ENCODE measurements at regions not wholly inside any gene's neighbourhood (a gene's known extent, or its start where the extent isn't known, plus 50 kb on each side); places are given as distances from the start of the nearest gene placed in this dataset.

DNA sequence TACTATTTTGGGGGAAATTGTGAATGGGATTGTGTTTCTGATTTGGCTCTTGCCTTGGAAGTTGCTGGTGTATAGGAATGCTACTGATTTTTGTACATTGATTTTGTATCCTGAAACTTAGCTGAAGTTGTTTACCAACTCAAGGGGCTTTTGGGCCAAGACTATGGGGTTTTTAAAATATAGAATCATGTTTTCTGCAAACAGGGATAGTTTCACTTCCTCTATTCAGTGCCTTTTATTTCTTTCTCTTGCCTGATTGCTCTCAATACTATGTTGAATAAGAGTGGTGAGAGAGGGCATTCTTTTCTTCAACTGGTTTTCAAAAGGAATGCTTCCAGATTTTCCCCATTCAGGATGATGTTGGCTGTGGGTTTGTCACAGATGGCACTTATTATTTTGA lies 1383.8 kb upstream of the ACVR2A start (continued):
- TF ChIP-seq, protein P1, sequence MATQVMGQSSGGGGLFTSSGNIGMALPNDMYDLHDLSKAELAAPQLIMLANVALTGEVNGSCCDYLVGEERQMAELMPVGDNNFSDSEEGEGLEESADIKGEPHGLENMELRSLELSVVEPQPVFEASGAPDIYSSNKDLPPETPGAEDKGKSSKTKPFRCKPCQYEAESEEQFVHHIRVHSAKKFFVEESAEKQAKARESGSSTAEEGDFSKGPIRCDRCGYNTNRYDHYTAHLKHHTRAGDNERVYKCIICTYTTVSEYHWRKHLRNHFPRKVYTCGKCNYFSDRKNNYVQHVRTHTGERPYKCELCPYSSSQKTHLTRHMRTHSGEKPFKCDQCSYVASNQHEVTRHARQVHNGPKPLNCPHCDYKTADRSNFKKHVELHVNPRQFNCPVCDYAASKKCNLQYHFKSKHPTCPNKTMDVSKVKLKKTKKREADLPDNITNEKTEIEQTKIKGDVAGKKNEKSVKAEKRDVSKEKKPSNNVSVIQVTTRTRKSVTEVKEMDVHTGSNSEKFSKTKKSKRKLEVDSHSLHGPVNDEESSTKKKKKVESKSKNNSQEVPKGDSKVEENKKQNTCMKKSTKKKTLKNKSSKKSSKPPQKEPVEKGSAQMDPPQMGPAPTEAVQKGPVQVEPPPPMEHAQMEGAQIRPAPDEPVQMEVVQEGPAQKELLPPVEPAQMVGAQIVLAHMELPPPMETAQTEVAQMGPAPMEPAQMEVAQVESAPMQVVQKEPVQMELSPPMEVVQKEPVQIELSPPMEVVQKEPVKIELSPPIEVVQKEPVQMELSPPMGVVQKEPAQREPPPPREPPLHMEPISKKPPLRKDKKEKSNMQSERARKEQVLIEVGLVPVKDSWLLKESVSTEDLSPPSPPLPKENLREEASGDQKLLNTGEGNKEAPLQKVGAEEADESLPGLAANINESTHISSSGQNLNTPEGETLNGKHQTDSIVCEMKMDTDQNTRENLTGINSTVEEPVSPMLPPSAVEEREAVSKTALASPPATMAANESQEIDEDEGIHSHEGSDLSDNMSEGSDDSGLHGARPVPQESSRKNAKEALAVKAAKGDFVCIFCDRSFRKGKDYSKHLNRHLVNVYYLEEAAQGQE (IDR thresholded peaks at IDR 0.05; ENCODE audit: unreplicated experiment): no peak
- no peak for TF ChIP-seq ZNF114 (CRISPR knock-in tag; IDR thresholded peaks at IDR 0.05)
- TF ChIP-seq EZH2 (IDR thresholded peaks at IDR 0.05; ENCODE audit: low read depth, unreplicated experiment): no peak

DNA sequence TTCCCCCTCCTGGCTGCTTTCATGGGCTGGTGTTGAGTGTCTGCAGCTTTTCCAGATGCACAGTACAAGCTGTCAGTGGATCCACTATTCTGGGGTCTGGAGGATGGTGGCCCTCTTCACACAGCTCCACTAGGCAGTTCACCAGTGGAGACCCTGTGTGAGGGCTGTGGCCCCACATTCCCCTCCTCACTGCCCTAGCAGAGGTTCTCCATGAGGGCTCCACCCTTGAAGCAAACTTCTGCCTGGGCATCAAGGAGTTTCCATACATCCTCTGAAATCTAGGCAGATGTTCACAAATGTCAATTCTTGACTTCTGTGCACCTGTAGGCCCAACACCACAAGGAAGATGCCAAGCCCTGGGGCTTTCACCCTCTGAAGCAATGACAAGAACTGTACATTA lies 1386.2 kb upstream of the ACVR2A start:
- H3K9me3 Mint-ChIP-seq: peaks cover 39% of the 10 kb centered on the region
- TF ChIP-seq ZNF114 (CRISPR knock-in tag; IDR thresholded peaks at IDR 0.05): no peak
- TF ChIP-seq ZNF331 (CRISPR knock-in tag; IDR thresholded peaks at IDR 0.05; ENCODE audit: low read depth): no peak

DNA sequence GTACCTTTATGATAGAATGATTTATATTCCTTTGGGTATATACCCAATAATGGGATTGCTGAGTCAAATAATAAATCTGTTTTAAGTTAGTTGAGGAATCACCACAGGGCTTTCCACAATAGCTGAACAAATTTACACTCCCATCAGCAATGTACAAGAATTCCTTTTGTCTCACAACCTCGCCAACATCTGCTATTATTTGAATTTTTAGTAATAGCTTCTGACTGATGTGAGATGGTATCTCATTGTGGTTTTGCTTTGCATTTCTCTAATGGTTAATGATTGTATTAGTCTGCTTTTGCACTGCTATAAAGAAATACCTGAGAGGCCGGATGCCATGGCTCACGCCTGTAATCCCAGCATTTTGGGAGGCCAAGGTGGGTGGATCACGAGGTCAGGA lies 1387.6 kb upstream of the ACVR2A start:
- no peaks in the 10 kb centered on the region for H3K4me1 ChIP-seq (ENCODE audit: insufficient read depth)
- H3K27me3 ChIP-seq (ENCODE audit: insufficient read depth): no peaks in the 10 kb centered on the region
- no peak overlapping the region for H2AFZ ChIP-seq
- ATAC-seq (no peak), DNase-seq (ENCODE audit: low spot score) (no peak)
- H3K9me2 ChIP-seq (ENCODE audit: insufficient read depth): no peaks in the 10 kb centered on the region; the same call in 1 of the 2 replicates
- H3K4me1 Mint-ChIP-seq: no peaks in the 10 kb centered on the region
- no peak overlapping the region for H3K27ac ChIP-seq (ENCODE audit: low read depth)
- H3K4me3 Mint-ChIP-seq: no peak overlapping the region
- H3K36me3 ChIP-seq (ENCODE audit: insufficient read depth): 0 out of 2 replicates have a peak, but pooled peaks cover 7% of the 10 kb centered on the region
- peaks cover 36% of the 10 kb centered on the region for H3K9me3 Mint-ChIP-seq
- H3K36me3 Mint-ChIP-seq (ENCODE audit: low read depth): peaks cover 37% of the 10 kb centered on the region
- H3K27me3 Mint-ChIP-seq (ENCODE audit: insufficient read depth, low read depth, poor library complexity): no peaks in the 10 kb centered on the region
- H4K20me1 ChIP-seq (replicated peaks; ENCODE audit: insufficient read depth): no peaks in the 10 kb centered on the region
- no peak overlapping the region for H3K27ac Mint-ChIP-seq
- no peak overlapping the region for H3K4me3 ChIP-seq
- no peaks in the 10 kb centered on the region for H3K79me2 ChIP-seq (replicated peaks; ENCODE audit: insufficient read depth)
- no peaks in the 10 kb centered on the region for H3F3A ChIP-seq (replicated peaks; ENCODE audit: low read depth)
- H3K4me2 ChIP-seq: no peak overlapping the region
- TF ChIP-seq ZNF462 (CRISPR knock-in tag; IDR thresholded peaks at IDR 0.05) (no peak), STAT1 (IDR thresholded peaks at IDR 0.05; ENCODE audit: unreplicated experiment) (no peak), CREB1 (CRISPR knock-in tag; IDR thresholded peaks at IDR 0.05; ENCODE audit: low read depth) (no peak), EZH2phosphoT487 (IDR thresholded peaks at IDR 0.05; ENCODE audit: unreplicated experiment) (no peak), EZH2 (IDR thresholded peaks at IDR 0.05; ENCODE audit: low read depth, unreplicated experiment) (no peak), POLR2AphosphoS5 (IDR thresholded peaks at IDR 0.05; ENCODE audit: low read depth) (no peak), JUNB (IDR thresholded peaks at IDR 0.05; ENCODE audit: unreplicated experiment) (no peak)

More for the DNA sequence above, 1386.2 kb upstream of the ACVR2A start:
- H3K36me3 ChIP-seq (ENCODE audit: insufficient read depth): 0 out of 2 replicates have a peak, but pooled peaks cover 7% of the 10 kb centered on the region
- no peaks in the 10 kb centered on the region; the same call in 1 of the 2 replicates for H3K9me2 ChIP-seq (ENCODE audit: insufficient read depth)
- H3K27me3 Mint-ChIP-seq (ENCODE audit: insufficient read depth, low read depth, poor library complexity): no peaks in the 10 kb centered on the region
- ATAC-seq: no peak
- no peak overlapping the region for H3K27ac ChIP-seq (ENCODE audit: low read depth)
- no peak overlapping the region for H2AFZ ChIP-seq
- no peaks in the 10 kb centered on the region for H3K79me2 ChIP-seq (replicated peaks; ENCODE audit: insufficient read depth)
- no peaks in the 10 kb centered on the region for H3K27me3 ChIP-seq (ENCODE audit: insufficient read depth)
- H4K20me1 ChIP-seq (replicated peaks; ENCODE audit: insufficient read depth): no peaks in the 10 kb centered on the region
- no peak overlapping the region for H3K4me3 Mint-ChIP-seq
- H3K4me3 ChIP-seq: no peak overlapping the region
- no peaks in the 10 kb centered on the region for H3K4me1 Mint-ChIP-seq
- no peak for DNase-seq (ENCODE audit: low spot score)
- H3K27ac Mint-ChIP-seq: no peak overlapping the region
- H3K36me3 Mint-ChIP-seq (ENCODE audit: low read depth): peaks cover 46% of the 10 kb centered on the region
- H3K4me1 ChIP-seq (ENCODE audit: insufficient read depth): no peaks in the 10 kb centered on the region
- no peaks in the 10 kb centered on the region for H3F3A ChIP-seq (replicated peaks; ENCODE audit: low read depth)
- no peak overlapping the region for H3K4me2 ChIP-seq

All from GM23338 (cell line).